ENCODE measurements at regions not wholly inside any gene's neighbourhood (a gene's known extent, or its start where the extent isn't known, plus 50 kb on each side); places are given as distances from the start of the nearest gene placed in this dataset.

GRCh38 chr10:8513155-8514147 is 459.0 kb downstream of the GATA3 start:
- DNase-seq (ENCODE audit: low spot score): no peak
- ATAC-seq: no peak

- no peak for ATAC-seq
- no peak for DNase-seq (ENCODE audit: low spot score)
Measured at GRCh38 chr10:8520382-8520781, 465.9 kb downstream of the GATA3 start.

- no peak for DNase-seq (ENCODE audit: low spot score)
- no peak for ATAC-seq
Measured at GRCh38 chr10:8527773-8528172, 473.3 kb downstream of the GATA3 start.

- no peak for ATAC-seq
- DNase-seq (ENCODE audit: low spot score): no peak
Measured at GRCh38 chr10:8531116-8531515, 476.6 kb downstream of the GATA3 start.

- DNase-seq (ENCODE audit: low spot score) (no peak), ATAC-seq (no peak)
Measured at GRCh38 chr10:8532647-8533046, 478.2 kb downstream of the GATA3 start.

- ATAC-seq: no peak
- no peak for DNase-seq (ENCODE audit: low spot score)
Measured at GRCh38 chr10:8533462-8533861, 479.0 kb downstream of the GATA3 start.

GRCh38 chr10:8534096-8534495 is 479.6 kb downstream of the GATA3 start:
- DNase-seq (ENCODE audit: low spot score) (no peak), ATAC-seq (no peak)

- ATAC-seq (no peak), DNase-seq (ENCODE audit: low spot score) (no peak)
Measured at GRCh38 chr10:8534891-8535290, 480.4 kb downstream of the GATA3 start.

GRCh38 chr10:8539056-8539455 is 484.6 kb downstream of the GATA3 start:
- no peak for ATAC-seq
- DNase-seq (ENCODE audit: low spot score): no peak

- peak; percentile 44 for ATAC-seq
- DNase-seq (ENCODE audit: low spot score): no peak
Measured at GRCh38 chr10:8543361-8544056, 489.0 kb downstream of the GATA3 start.

- DNase-seq (ENCODE audit: low spot score): no peak
- ATAC-seq: no peak
Measured at GRCh38 chr10:8544057-8544380, 489.5 kb downstream of the GATA3 start.

GRCh38 chr10:8544500-8544899 is 490.0 kb downstream of the GATA3 start:
- no peak for DNase-seq (ENCODE audit: low spot score)
- ATAC-seq: no peak

GRCh38 chr10:8554574-8554973 is 500.1 kb downstream of the GATA3 start:
- no peak for ATAC-seq

GRCh38 chr10:8556321-8556720 is 501.8 kb downstream of the GATA3 start:
- ATAC-seq: no peak

More at GRCh38 chr10:8554574-8554973, 500.1 kb downstream of the GATA3 start:
- DNase-seq (ENCODE audit: low spot score): no peak

GRCh38 chr10:8563478-8563877 is 509.0 kb downstream of the GATA3 start:
- DNase-seq (ENCODE audit: low spot score) (no peak), ATAC-seq (no peak)

More at GRCh38 chr10:8556321-8556720, 501.8 kb downstream of the GATA3 start:
- DNase-seq (ENCODE audit: low spot score): no peak

- ATAC-seq (no peak), DNase-seq (ENCODE audit: low spot score) (no peak)
Measured at GRCh38 chr10:8566737-8567136, 512.2 kb downstream of the GATA3 start.

GRCh38 chr10:8568401-8568800 is 513.9 kb downstream of the GATA3 start:
- no peak for ATAC-seq
- DNase-seq (ENCODE audit: low spot score): no peak

GRCh38 chr10:8575620-8576019 is 521.1 kb downstream of the GATA3 start:
- no peak for ATAC-seq
- no peak for DNase-seq (ENCODE audit: low spot score)

- ATAC-seq (no peak), DNase-seq (ENCODE audit: low spot score) (no peak)
Measured at GRCh38 chr10:8576281-8576680, 521.8 kb downstream of the GATA3 start.

GRCh38 chr10:8576911-8577310 is 522.4 kb downstream of the GATA3 start:
- ATAC-seq: no peak

GRCh38 chr10:8577686-8578085 is 523.2 kb downstream of the GATA3 start:
- no peak for ATAC-seq
- DNase-seq (ENCODE audit: low spot score): no peak

More at GRCh38 chr10:8576911-8577310, 522.4 kb downstream of the GATA3 start:
- no peak for DNase-seq (ENCODE audit: low spot score)

Measured in left lobe of liver (tissue), 2 donors.